ENCODE measurements at regions not wholly inside any gene's neighbourhood (a gene's known extent, or its start where the extent isn't known, plus 50 kb on each side); places are given as distances from the start of the nearest gene placed in this dataset.

DNA sequence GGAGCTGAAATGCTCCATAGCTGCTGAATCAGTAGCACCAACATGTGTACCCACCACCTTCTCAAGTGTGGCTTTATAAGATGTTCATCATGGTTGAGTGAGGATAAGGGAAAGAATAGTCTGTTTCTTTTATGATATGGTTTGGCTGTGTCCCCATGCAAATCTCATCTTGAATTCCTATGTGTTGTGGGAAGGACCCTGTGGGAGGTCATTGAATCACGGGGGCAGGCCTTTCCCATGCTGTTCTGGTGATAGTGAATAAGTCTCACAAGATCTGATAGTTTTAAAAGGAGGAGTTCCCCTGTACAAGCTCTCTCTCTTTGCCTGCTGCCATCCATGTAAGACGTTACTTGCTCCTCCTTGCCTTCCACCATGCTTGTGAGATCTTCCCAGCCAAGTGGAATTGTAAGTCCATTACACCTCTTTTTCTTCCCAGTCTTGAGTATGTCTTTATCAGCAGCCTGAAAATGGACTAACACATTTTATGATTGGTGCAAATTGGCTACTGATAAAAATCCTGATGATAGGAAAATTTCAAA is 799.9 kb downstream of the TNS3 start:
- Histone ChIP-seq H3K4me1 (peaks cover 0 to 2% (median 0%) of the 10 kb centered on the region in 12 donors), H3K27ac (no peak overlapping the region), H3K9me3 (peaks cover 0 to 10% (median 2%) of the 10 kb centered on the region in 12 donors), H3K36me3 (no peaks in the 10 kb centered on the region), H3K27me3 (no peaks in the 10 kb centered on the region), H3K4me3 (no peak overlapping the region)
- intact Hi-C loops (cut with DNase I), result no loop called here
- no peak for DNase-seq
- ATAC-seq, result no peak
- TF ChIP-seq CTCF (IDR thresholded peaks at IDR 0.05), result no peak
- no peak for TF ChIP-seq POLR2A (IDR thresholded peaks at IDR 0.05)
- 69 to 85% (median 80%) methylated on average over 2 of the region's 2 CpGs for WGBS, 4 donors

- Histone ChIP-seq H3K9me3 (peaks cover 0 to 10% (median 2%) of the 10 kb centered on the region in 12 donors), H3K36me3 (no peaks in the 10 kb centered on the region), H3K27me3 (no peaks in the 10 kb centered on the region), H3K27ac (no peak overlapping the region), H3K4me3 (no peak overlapping the region), H3K4me1 (peaks cover 0 to 31% (median 15%) of the 10 kb centered on the region in 12 donors)
- TF ChIP-seq POLR2A (IDR thresholded peaks at IDR 0.05) (no peak), CTCF (IDR thresholded peaks at IDR 0.05) (peak in 11 of 12 donors; percentile 27 to 63 (median 52))
- DNase-seq, result no peak
- no peak for ATAC-seq
- intact Hi-C loops (cut with DNase I), result loop anchor here (2.0 to 10.0 kb wide), 8 partner anchors 158 to 854 kb away; partner anchors contain the start of gene IGFBP3 (in 2 of the 10)
- 4 to 10% (median 7%) methylated on average over 1 of the region's 1 CpG for WGBS, 4 donors
Observed at GRCh38 chr7:46776790-46777189, 805.1 kb downstream of the TNS3 start.

DNA sequence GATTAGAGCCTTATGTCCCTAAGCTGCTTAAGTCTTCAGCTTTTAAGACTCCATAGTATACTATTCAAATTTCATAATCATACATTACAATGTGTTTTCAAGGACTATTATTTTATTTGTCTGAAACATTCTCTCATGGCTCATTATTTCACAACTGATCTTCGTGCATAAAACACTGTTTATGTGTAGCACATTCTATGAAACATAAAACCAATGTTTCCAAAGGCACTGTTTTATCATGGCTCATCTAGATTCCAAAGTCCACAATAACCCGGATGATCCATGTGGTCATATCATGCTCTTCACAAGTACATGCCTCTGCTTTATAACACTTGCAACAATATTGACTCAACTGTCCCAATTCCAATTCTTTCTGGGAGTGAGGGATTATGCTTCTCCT is 806.1 kb downstream of the TNS3 start:
- Histone ChIP-seq H3K27me3 (no peaks in the 10 kb centered on the region), H3K4me1 (peaks cover 0 to 31% (median 15%) of the 10 kb centered on the region in 12 donors), H3K36me3 (no peaks in the 10 kb centered on the region), H3K4me3 (no peak overlapping the region), H3K27ac (no peak overlapping the region), H3K9me3 (peaks cover 0 to 10% (median 2%) of the 10 kb centered on the region in 12 donors)
- DNase-seq, result no peak
- TF ChIP-seq POLR2A (IDR thresholded peaks at IDR 0.05) (no peak), CTCF (IDR thresholded peaks at IDR 0.05) (no peak)
- intact Hi-C loops (cut with DNase I), result loop anchor here (2.0 to 10.0 kb wide), 8 partner anchors 159 to 853 kb away; partner anchors contain the start of gene IGFBP3 (in 2 of the 10)
- ATAC-seq, result no peak
- WGBS, 4 donors, result 35 to 89% (median 50%) methylated on average over 2 of the region's 2 CpGs

GRCh38 chr7:46775020-46775419 is 806.9 kb downstream of the TNS3 start:
- 78 to 93% (median 90%) methylated on average over 1 of the region's 1 CpG for WGBS, 4 donors
- no peaks in the 10 kb centered on the region for H3K36me3 ChIP-seq
- H3K4me1 ChIP-seq, result peaks cover 0 to 31% (median 15%) of the 10 kb centered on the region in 12 donors
- peaks cover 0 to 9% (median 2%) of the 10 kb centered on the region in 12 donors for H3K9me3 ChIP-seq
- peak overlapping the region in 3 of 12 donors; percentile 37 to 57 (median 39) for H3K27ac ChIP-seq
- H3K27me3 ChIP-seq, result no peaks in the 10 kb centered on the region
- intact Hi-C loops (cut with DNase I), result loop anchor here in 6 of 10 donors (5.0 to 10.0 kb wide), 6 partner anchors 160 to 853 kb away; partner anchors contain the start of gene IGFBP3 (in 2 of the 6)
- ATAC-seq (no peak), DNase-seq (no peak)
- TF ChIP-seq POLR2A (IDR thresholded peaks at IDR 0.05) (no peak), CTCF (IDR thresholded peaks at IDR 0.05) (no peak)
- no peak overlapping the region for H3K4me3 ChIP-seq

Measured in heart left ventricle (tissue), 16 donors.